HG03060 (cell line): ENCODE measurements at regions not wholly inside any gene's neighbourhood (a gene's known extent, or its start where the extent isn't known, plus 50 kb on each side); places are given as distances from the start of the nearest gene placed in this dataset.

Experiments used
- ATAC-seq: cut with Tn5 transposase; IDR thresholded peaks from one replicate; pipeline ENCODE4 v1.9.1; 2021; ENCODE audit warnings: low read depth, moderate number of reproducible peaks; ENCODE audit not compliant: unreplicated experiment

GRCh38 chr10:130869179-130869841 lies 442.2 kb downstream of the TCERG1L start:
- ATAC-seq, result no peak

GRCh38 chr10:130871406-130871805 lies 440.1 kb downstream of the TCERG1L start:
- ATAC-seq, result no peak

GRCh38 chr10:130873636-130874035 lies 437.9 kb downstream of the TCERG1L start:
- no peak for ATAC-seq

- no peak for ATAC-seq
Observed at GRCh38 chr10:130875116-130875515, 436.4 kb downstream of the TCERG1L start.

- ATAC-seq, result no peak
Observed at GRCh38 chr10:130875897-130876472, 435.5 kb downstream of the TCERG1L start.

GRCh38 chr10:130877126-130877525 lies 434.4 kb downstream of the TCERG1L start:
- ATAC-seq, result no peak

GRCh38 chr10:130878131-130878530 lies 433.4 kb downstream of the TCERG1L start:
- ATAC-seq, result no peak

GRCh38 chr10:130882906-130883305 lies 428.6 kb downstream of the TCERG1L start:
- no peak for ATAC-seq

GRCh38 chr10:130884456-130884855 lies 427.1 kb downstream of the TCERG1L start:
- no peak for ATAC-seq

- ATAC-seq, result no peak
Observed at GRCh38 chr10:130885021-130885655, 426.4 kb downstream of the TCERG1L start.

- no peak for ATAC-seq
Observed at GRCh38 chr10:130887170-130887569, 424.4 kb downstream of the TCERG1L start.

GRCh38 chr10:130888493-130888892 lies 423.0 kb downstream of the TCERG1L start:
- no peak for ATAC-seq

- ATAC-seq, result no peak
Observed at GRCh38 chr10:130889240-130889639, 422.3 kb downstream of the TCERG1L start.

- no peak for ATAC-seq
Observed at GRCh38 chr10:130889780-130890179, 421.7 kb downstream of the TCERG1L start.

- no peak for ATAC-seq
Observed at GRCh38 chr10:130891066-130891465, 420.5 kb downstream of the TCERG1L start.

- no peak for ATAC-seq
Observed at GRCh38 chr10:130894471-130894870, 417.1 kb downstream of the TCERG1L start.

- no peak for ATAC-seq
Observed at GRCh38 chr10:130895161-130895560, 416.4 kb downstream of the TCERG1L start.

- ATAC-seq, result no peak
Observed at GRCh38 chr10:130897815-130898214, 413.7 kb downstream of the TCERG1L start.

- ATAC-seq, result no peak
Observed at GRCh38 chr10:130898381-130898780, 413.1 kb downstream of the TCERG1L start.

GRCh38 chr10:130899856-130900255 lies 411.7 kb downstream of the TCERG1L start:
- no peak for ATAC-seq

GRCh38 chr10:130900441-130901160 lies 410.9 kb downstream of the TCERG1L start:
- no peak for ATAC-seq
